Activated T-cell treated with anti-CD3 and anti-CD28 coated beads for 24 hours (primary cell): ENCODE measurements at regions not wholly inside any gene's neighbourhood (a gene's known extent, or its start where the extent isn't known, plus 50 kb on each side); places are given as distances from the start of the nearest gene placed in this dataset.
"Not testable (repeated sequence)": the region's sequence is repeated elsewhere in the genome, so short reads cannot be mapped to it uniquely, and the experiment has no call there.

Experiments used
- DNase-seq: peaks from one replicate; pipeline ENCODE4 v3.0.0-alpha.2; 2020; ENCODE audit warnings: low read depth

DNA sequence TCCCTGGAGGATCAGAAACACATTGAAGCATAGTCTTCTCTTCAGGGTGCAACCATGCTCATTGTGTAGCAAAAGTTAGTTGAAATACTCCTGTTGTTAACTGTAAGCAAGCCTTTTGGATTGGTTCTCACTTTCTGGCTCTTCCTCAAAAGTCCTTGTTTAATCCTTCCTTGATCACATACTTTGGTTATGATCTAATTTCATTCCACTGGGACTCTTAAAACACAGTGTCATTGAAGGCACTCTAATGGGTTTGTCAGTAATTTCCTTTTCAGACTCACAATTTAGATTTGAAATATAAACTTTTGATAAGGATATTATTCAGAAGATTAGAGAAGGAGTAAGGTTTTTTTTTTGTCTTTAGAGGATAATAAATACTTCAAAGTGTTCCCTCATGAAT lies 451.7 kb upstream of the SGO1 start:
- DNase-seq, result no peak

DNA sequence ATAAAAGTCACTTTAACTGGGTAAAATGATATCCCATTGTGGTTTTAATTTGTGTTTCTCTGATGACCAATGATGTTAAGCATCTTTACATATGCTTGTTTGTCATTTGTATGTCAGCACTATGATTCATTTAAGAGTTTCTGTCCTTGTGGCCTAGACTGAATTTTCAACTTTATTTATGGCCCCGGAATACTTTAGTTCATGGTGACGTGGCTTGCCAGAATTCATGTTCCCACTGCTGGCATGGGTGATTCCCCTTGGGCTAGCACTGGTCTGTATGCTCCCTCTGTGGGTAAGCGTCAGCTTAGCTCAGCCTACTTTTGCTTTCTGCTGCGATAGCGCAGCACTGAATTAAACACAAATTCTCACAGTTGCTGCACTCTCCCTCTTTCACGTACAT lies 436.3 kb upstream of the SGO1 start:
- DNase-seq, result no peak

DNA sequence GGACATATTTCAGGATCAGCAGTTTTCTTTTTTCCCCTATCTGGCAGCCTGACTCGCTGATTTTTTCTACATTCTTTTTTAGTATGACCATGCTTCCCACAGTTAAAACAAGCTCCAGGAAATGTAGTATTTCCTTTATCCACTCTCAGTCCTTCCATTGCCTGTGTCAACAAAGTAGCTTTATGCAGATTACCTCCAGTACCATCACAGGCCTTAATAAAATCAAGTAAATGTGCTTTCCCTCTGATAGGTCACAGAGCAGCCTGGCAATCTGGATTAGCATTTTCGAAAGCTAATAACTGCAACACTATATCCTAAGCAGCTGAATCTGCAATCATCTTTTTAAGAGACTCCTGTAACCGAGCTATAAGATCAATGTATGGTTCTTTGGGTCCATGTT lies 432.6 kb upstream of the SGO1 start:
- DNase-seq, result not testable (repeated sequence)

DNA sequence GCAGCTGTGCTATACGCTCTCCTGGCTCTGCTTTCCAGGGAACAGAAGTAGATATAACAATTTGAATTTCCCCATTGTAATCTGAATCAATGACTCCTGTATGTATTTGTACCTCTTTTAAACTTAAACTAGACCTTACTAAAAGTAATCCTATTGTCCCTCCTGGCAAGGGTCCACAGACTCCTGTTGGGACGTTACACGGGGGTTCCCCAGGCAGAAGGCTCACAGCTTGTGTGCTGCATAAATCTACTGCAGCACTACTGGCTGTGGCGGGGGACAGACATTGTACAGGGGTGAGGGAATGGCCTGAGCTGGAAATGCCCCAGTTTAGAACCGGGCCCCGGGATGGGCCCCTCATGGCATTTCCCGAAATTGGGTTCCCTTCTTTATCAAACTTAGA lies 432.2 kb upstream of the SGO1 start:
- DNase-seq, result not testable (repeated sequence)

GRCh38 chr3:20615982-20616381 lies 430.0 kb upstream of the SGO1 start:
- not testable (repeated sequence) for DNase-seq

GRCh38 chr3:20608054-20608738 lies 422.2 kb upstream of the SGO1 start:
- no peak for DNase-seq

DNA sequence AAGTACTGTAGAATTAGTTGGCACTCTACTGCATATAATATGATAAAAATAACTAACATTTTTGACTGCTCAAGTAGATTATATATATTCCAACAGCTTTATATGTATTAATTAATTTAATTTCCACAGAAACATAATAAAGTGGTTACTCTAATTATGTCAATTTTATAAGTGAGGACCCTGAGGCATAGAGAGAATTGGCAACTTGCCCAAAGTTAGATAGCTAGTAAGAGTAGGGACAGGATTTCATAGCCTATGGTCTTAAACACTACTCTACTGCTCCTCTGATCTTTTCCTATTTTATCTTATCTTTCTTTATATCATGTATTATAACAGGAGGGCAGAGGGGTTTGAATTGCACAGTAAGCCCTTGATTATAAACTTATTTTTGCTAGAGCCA lies 418.7 kb upstream of the SGO1 start:
- DNase-seq, result no peak

DNA sequence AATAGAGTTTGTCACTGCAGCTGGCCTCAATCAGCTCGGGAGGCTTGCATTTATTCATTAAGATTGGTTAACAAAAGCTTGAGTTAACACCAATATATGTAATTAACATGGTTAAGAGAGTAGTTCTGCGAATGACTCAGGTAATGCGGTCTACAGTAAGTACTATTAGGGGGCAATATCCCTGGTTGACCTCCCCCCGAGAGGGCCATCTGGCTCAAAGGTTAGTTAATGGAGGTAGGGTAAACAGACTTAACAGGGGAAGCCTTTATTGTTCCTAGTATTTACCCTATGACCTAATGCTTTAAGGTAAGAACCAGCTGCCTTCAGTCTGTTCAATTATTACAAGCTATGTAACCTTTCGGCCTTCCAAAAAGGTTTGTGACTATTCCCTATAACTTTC lies 403.3 kb upstream of the SGO1 start:
- no peak for DNase-seq

DNA sequence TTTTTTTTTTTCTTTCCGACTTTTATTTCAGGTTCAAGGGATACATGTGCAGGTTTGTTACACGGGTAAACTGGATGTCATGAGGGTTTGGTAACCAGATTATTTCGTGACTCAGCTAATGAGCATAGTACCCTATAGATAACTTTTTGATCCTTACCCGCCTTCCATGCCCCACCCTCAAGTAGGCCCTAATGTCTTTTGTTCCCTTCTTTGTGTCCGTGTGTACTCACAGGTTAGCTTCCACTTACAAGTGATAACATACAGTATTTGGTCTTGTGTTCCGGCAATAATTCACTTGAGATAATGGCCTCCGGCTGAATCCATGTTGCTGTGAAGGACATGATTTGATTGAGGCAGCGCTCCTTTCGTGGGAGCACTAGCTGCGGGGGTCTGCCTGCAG lies 402.8 kb upstream of the SGO1 start:
- no peak for DNase-seq

GRCh38 chr3:20583648-20584047 lies 397.6 kb upstream of the SGO1 start:
- no peak for DNase-seq

- DNase-seq, result no peak
These were observed 390.2 kb upstream of the SGO1 start for GRCh38 chr3:20576228-20576627.

- no peak for DNase-seq
These were observed 389.1 kb upstream of the SGO1 start for GRCh38 chr3:20575146-20575545.

- DNase-seq, result no peak
These were observed 388.7 kb upstream of the SGO1 start for GRCh38 chr3:20574746-20575145.

DNA sequence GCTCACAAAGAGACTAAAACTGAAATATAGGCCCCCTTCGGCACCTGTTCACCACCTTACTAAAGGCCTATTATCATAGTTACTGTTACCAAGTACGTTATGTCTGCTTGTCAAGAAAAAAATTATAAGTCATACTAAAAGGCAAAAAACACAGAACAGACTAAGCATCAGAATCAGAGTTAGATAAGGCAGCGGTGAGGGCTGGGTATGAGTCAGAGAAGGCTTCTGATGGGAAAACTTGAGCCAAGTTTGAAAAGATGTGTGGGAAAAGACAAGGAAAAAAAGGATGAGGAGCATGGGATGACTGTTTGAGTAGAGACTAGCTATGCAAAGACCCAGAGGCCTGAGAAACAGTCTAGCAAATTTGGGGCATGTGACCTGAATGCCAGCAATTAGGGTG lies 387.2 kb upstream of the SGO1 start:
- no peak for DNase-seq

DNA sequence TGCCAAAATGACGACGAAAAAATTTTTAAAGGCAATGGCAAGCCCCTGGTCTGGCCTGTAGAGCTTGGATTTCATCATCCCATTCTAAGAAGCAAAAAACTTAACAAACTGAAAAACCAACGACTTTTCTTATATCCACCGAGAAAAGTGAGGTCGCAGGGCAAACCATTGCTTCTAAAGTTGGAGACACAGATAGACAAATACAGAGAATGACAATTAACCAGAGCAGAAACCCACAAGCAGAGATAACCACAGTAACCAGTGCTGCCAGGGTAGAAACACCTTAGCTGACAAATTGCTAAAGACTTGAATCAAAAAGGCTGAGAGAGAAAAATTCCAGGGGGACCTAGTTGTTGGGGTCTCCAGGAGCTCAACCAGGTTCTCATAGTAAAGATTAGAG lies 386.5 kb upstream of the SGO1 start:
- DNase-seq, result no peak

GRCh38 chr3:20569310-20569709 lies 383.3 kb upstream of the SGO1 start:
- DNase-seq, result no peak

GRCh38 chr3:20564966-20565365 lies 379.0 kb upstream of the SGO1 start:
- DNase-seq, result no peak

DNA sequence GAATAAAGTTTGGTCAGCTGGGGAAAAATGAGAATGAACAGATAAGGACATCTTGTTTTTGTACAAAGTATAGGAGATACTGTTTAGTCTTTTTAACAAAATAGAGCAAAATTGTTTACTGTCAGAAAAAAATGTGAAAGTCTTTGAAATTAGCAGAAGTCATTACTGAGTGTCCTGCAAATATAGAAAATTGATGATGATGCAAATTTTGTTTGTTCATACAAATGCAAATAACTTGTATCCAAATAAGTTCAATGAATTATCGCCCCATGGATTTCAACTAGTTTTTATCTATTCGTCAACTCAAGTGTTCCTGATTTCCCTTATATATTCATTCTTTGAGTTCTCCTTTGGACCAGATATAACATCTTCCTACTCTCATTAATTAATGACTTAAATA lies 378.0 kb upstream of the SGO1 start:
- no peak for DNase-seq

DNA sequence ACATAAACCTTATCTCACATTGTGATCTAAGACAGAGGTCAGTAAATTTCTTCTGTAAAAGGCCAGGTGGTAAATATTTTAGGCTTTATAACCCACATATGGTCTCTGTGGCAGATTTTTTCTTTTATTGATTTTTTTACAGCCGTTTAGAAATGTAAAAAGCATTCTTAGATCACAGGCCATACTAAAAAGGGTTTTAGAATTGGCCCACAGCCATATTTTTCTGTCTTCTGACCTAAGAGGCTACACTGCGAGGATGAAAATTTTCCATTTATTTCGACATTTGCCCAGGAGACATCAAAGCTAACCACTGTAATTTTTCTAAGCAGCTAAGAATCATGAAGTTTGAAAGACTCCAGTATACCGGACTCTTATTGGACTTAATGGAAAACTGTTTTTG lies 377.2 kb upstream of the SGO1 start:
- no peak for DNase-seq

GRCh38 chr3:20561166-20561565 lies 375.2 kb upstream of the SGO1 start:
- no peak for DNase-seq

GRCh38 chr3:20560446-20560845 lies 374.4 kb upstream of the SGO1 start:
- DNase-seq, result not testable (repeated sequence)

DNA sequence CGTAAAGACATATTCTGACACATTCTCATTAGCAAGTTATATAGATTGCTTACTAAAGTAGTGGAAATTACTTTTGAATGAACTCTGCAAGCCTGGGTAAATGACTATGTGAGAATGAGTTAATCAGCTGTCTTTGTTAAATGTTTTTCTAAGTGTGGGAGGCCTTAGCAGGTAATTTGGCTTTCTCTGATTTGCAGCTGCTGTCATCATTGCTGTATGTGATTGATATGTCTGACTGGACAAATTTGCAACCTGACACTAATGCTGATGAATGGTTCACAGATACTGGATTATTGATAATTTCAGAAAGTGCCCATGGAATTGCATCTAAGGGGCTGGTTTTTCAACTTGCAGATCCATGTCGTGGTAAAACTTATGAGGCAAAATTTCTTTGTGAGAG lies 372.2 kb upstream of the SGO1 start:
- DNase-seq, result no peak

DNA sequence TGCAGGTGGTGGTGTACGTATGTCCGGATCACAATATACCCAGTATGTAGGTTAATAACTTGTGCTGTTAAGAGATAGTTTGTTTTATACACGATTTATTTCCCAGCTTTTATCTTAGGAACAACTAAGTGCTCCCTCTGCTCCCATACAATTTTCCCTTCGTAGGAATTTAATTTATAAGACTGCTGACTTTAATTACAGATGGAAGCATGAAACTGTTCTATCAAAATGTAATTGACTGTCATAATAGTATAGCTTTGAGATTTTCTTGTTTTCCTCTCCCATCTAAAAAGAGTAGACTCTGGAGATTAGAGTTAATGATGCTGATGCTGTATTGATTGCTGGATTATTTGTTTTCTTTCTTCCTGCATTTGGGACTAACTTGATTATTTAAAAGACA lies 370.7 kb upstream of the SGO1 start:
- DNase-seq, result no peak

- no peak for DNase-seq
These were observed 366.7 kb upstream of the SGO1 start for GRCh38 chr3:20552605-20553275.
